ENCODE measurements at regions not wholly inside any gene's neighbourhood (a gene's known extent, or its start where the extent isn't known, plus 50 kb on each side); places are given as distances from the start of the nearest gene placed in this dataset.

- no peak overlapping the region for H3K4me3 ChIP-seq
- no peaks in the 10 kb centered on the region for H3K36me3 ChIP-seq (ENCODE audit: low read depth, missing control alignments)
- intact Hi-C loops (cut with DNase I; ENCODE audit: low total_unique reads), result no loop called here
- no peak for DNase-seq
- 32 to 50% methylated on average over 5 of the region's 5 CpGs for WGBS, 2 donors
- H3K4me1 ChIP-seq, result no peaks in the 10 kb centered on the region
- TF ChIP-seq CTCF (IDR thresholded peaks at IDR 0.05) (no peak), POLR2A (IDR thresholded peaks at IDR 0.05) (no peak)
- no peaks in the 10 kb centered on the region for H3K9me3 ChIP-seq
- no peak overlapping the region for H3K27ac ChIP-seq
- H3K27me3 ChIP-seq, result no peaks in the 10 kb centered on the region
Observed at GRCh38 chr10:47218803-47219202, 81.2 kb upstream of the GDF10 start.

- no peak for TF ChIP-seq POLR2A (IDR thresholded peaks at IDR 0.05)
- TF ChIP-seq CTCF (IDR thresholded peaks at IDR 0.05), result no peak
- Histone ChIP-seq H3K27me3 (no peaks in the 10 kb centered on the region), H3K9me3 (no peaks in the 10 kb centered on the region), H3K4me1 (no peaks in the 10 kb centered on the region), H3K36me3 (ENCODE audit: low read depth, missing control alignments) (no peaks in the 10 kb centered on the region), H3K4me3 (no peak overlapping the region), H3K27ac (no peak overlapping the region)
- DNase-seq, result no peak
- intact Hi-C loops (cut with DNase I; ENCODE audit: low total_unique reads), result no loop called here
- 54 to 61% methylated on average over 3 of the region's 4 CpGs for WGBS, 2 donors
Observed at GRCh38 chr10:47222461-47222860, 77.5 kb upstream of the GDF10 start.

- DNase-seq, result no peak
- intact Hi-C loops (cut with DNase I; ENCODE audit: low total_unique reads), result no loop called here
- no peaks in the 10 kb centered on the region for H3K36me3 ChIP-seq (ENCODE audit: low read depth, missing control alignments)
Observed at GRCh38 chr10:47223236-47223635, 76.8 kb upstream of the GDF10 start.

GRCh38 chr10:47224546-47225218 lies 75.3 kb upstream of the GDF10 start:
- no peak for DNase-seq
- Histone ChIP-seq H3K27ac (no peak overlapping the region), H3K9me3 (no peaks in the 10 kb centered on the region), H3K4me1 (no peaks in the 10 kb centered on the region), H3K27me3 (no peaks in the 10 kb centered on the region), H3K4me3 (no peak overlapping the region), H3K36me3 (ENCODE audit: low read depth, missing control alignments) (no peaks in the 10 kb centered on the region)
- intact Hi-C loops (cut with DNase I; ENCODE audit: low total_unique reads), result no loop called here
- TF ChIP-seq POLR2A (IDR thresholded peaks at IDR 0.05) (no peak), CTCF (IDR thresholded peaks at IDR 0.05) (no peak)
- 81 to 89% methylated on average over 2 of the region's 2 CpGs for WGBS, 2 donors

More at GRCh38 chr10:47223236-47223635, 76.8 kb upstream of the GDF10 start:
- Histone ChIP-seq H3K27ac (no peak overlapping the region), H3K4me3 (no peak overlapping the region), H3K27me3 (no peaks in the 10 kb centered on the region), H3K9me3 (no peaks in the 10 kb centered on the region), H3K4me1 (no peaks in the 10 kb centered on the region)
- TF ChIP-seq CTCF (IDR thresholded peaks at IDR 0.05), result no peak
- no peak for TF ChIP-seq POLR2A (IDR thresholded peaks at IDR 0.05)
- 88 to 92% methylated on average over 1 of the region's 1 CpG for WGBS, 2 donors
